Chondrocyte (in vitro differentiated cells): ENCODE measurements at regions not wholly inside any gene's neighbourhood (a gene's known extent, or its start where the extent isn't known, plus 50 kb on each side); places are given as distances from the start of the nearest gene placed in this dataset.

Experiments
- DNase-seq: peaks from one replicate; pipeline ENCODE4 v3.0.0; 2021; ENCODE audit warnings: mixed read lengths, low spot score
- H3K27ac Mint-ChIP-seq: one replicate; pipeline ENCODE4 v1.8.0; 2021; ENCODE audit warnings: mild to moderate bottlenecking, moderate library complexity, mixed read lengths; ENCODE audit not compliant: unreplicated experiment
- H3K27me3 Mint-ChIP-seq: 2 replicates; pipeline ENCODE4 v1.8.0; 2021; ENCODE audit warnings: low read depth, mixed read lengths
- H3K36me3 Mint-ChIP-seq: 2 replicates; pipeline ENCODE4 v1.8.0; 2021; ENCODE audit warnings: low read depth, mixed read lengths
- H3K4me1 Mint-ChIP-seq: 2 replicates; pipeline ENCODE4 v1.8.0; 2021; ENCODE audit warnings: low read depth, mild to moderate bottlenecking, mixed read lengths
- H3K4me3 Mint-ChIP-seq: one replicate; pipeline ENCODE4 v1.8.0; 2021; ENCODE audit warnings: mild to moderate bottlenecking, moderate library complexity, mixed read lengths; ENCODE audit not compliant: unreplicated experiment
- H3K9me3 Mint-ChIP-seq: 2 replicates; pipeline ENCODE4 v1.8.0; 2021; ENCODE audit warnings: low read depth, mixed read lengths
- CTCF ChIP-seq: fragments of 200-600 bp; sonication (generic); IDR thresholded peaks from 2 replicates; pipeline ENCODE4 v1.5.0; 2021; ENCODE audit warnings: antibody characterized with exemption, mild to moderate bottlenecking, moderate library complexity

DNA sequence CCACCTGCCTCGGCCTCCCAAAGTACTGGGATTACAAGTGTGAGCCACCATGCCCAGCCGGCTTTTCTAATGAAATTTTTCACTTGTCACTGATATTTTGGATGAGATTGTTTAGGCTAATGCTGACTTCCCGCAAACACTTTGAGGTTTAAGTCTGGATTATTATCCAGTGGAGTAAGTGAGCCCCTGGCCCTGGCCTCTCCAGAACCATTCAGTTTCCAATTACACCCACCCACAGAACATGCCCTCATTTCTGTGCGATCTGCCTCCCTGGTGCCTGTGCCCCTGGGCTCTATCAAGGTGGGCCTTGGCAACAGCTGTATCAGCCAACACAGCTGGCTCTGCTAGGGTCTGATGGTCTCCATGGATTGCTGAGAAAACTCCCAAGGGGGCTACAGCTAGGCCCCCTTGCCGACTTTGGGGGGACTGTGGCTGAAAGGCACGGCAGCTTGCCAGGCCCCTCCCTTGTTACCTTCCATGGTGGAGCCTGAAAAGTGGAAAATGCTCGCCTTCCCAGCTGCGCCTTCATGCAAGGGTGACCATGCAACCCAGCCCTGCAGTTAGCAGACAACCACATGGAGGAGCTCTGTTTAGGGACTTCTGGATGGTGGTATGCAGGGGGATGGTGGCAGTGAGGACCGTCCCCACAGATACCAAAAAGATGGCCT is 288.9 kb downstream of the FAM43A start:
- no peak overlapping the region for H3K4me3 Mint-ChIP-seq
- no peaks in the 10 kb centered on the region for H3K27me3 Mint-ChIP-seq
- peaks cover 5% of the 10 kb centered on the region for H3K9me3 Mint-ChIP-seq
- no peak overlapping the region for H3K27ac Mint-ChIP-seq
- TF ChIP-seq CTCF, result no peak
- peaks cover 20% of the 10 kb centered on the region for H3K4me1 Mint-ChIP-seq
- H3K36me3 Mint-ChIP-seq, result no peaks in the 10 kb centered on the region
- DNase-seq, result no peak

DNA sequence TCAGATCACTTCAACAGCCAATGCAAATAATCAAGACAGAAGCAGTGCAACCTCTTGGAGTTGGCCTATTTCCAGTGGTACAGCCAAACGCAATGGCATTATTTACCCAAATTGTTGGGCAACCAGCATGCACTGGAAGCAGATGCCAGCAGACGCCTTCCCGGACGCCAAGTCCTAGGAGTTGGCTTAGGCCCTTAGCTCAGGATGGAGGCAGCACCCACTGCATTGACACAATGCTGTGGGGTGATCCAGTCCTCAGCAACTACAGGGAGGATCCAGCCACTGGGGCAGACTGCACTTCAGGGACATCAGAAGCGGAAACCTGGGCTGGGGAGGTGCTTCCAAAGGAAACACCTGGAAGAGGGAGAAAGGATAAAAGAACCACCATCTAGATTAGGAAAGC is 290.4 kb downstream of the FAM43A start:
- Mint-ChIP-seq H3K9me3 (no peaks in the 10 kb centered on the region), H3K4me1 (peaks cover 20% of the 10 kb centered on the region), H3K27ac (no peak overlapping the region), H3K27me3 (no peaks in the 10 kb centered on the region), H3K4me3 (no peak overlapping the region), H3K36me3 (no peaks in the 10 kb centered on the region)
- no peak for TF ChIP-seq CTCF
- DNase-seq, result no peak

DNA sequence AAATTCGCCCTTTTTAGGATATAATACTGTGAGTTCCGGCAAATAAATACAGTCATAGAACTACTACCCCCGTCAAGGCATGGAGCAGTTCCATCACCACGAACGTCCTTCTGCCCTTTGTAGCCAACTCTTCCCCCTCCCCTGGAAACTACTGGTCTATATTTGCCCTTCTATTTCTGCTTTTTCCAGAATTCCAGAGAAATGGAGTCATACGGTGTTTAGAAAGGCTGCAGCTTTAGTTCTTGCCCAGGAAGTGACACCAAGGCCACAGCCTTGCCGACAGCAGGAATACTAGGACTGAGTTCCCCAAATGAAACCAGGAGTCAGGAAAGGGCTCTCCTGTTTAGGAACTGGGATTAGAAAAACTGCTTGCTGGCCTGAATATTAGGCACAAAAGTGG is 291.2 kb downstream of the FAM43A start:
- H3K4me3 Mint-ChIP-seq, result no peak overlapping the region
- H3K9me3 Mint-ChIP-seq, result peaks cover 3% of the 10 kb centered on the region
- peaks cover 20% of the 10 kb centered on the region for H3K4me1 Mint-ChIP-seq
- no peaks in the 10 kb centered on the region for H3K36me3 Mint-ChIP-seq
- H3K27me3 Mint-ChIP-seq, result no peaks in the 10 kb centered on the region
- no peak overlapping the region for H3K27ac Mint-ChIP-seq
- no peak for DNase-seq
- no peak for TF ChIP-seq CTCF

GRCh38 chr3:194977356-194977755 is 291.7 kb downstream of the FAM43A start:
- H3K9me3 Mint-ChIP-seq, result peaks cover 5% of the 10 kb centered on the region
- TF ChIP-seq CTCF, result no peak
- H3K27me3 Mint-ChIP-seq, result no peaks in the 10 kb centered on the region
- no peak overlapping the region for H3K4me3 Mint-ChIP-seq
- DNase-seq, result no peak
- H3K4me1 Mint-ChIP-seq, result peaks cover 18% of the 10 kb centered on the region
- no peak overlapping the region for H3K27ac Mint-ChIP-seq
- H3K36me3 Mint-ChIP-seq, result no peaks in the 10 kb centered on the region

- Mint-ChIP-seq H3K4me3 (no peak overlapping the region), H3K9me3 (peaks cover 7% of the 10 kb centered on the region), H3K4me1 (peaks cover 14% of the 10 kb centered on the region), H3K27me3 (no peaks in the 10 kb centered on the region), H3K36me3 (no peaks in the 10 kb centered on the region), H3K27ac (no peak overlapping the region)
- no peak for TF ChIP-seq CTCF
- DNase-seq, result no peak
Observed at GRCh38 chr3:194979173-194979572, 291.8 kb downstream of the XXYLT1 start.
